OCI-LY7 (cell line): ENCODE measurements at regions not wholly inside any gene's neighbourhood (a gene's known extent, or its start where the extent isn't known, plus 50 kb on each side); places are given as distances from the start of the nearest gene placed in this dataset.

Experiments used
- BruUV-seq: library from RNA; stranded (reverse); fragments of 400-500 nt; replicated peaks from 2 replicates; lab custom pipeline; 2021; lab: Mats Ljungman, UMichigan
- CTCF ChIA-PET: fragments of 300-600 bp; sonication (Branson Sonifier 250); formaldehyde crosslinking; loops from one replicate; lab custom pipeline; 2022; ENCODE audit warnings: antibody characterized with exemption; ENCODE audit not compliant: unreplicated experiment; lab: Charles Lee
- POLR2A ChIA-PET: fragments of 300-600 bp; sonication (Branson Sonifier 250); formaldehyde crosslinking; loops from one replicate; lab custom pipeline; 2022; ENCODE audit warnings: antibody characterized with exemption; lab: Charles Lee
- DNase-seq: peaks from one replicate; pipeline ENCODE4 v3.0.0-alpha.2; 2015; ENCODE audit warnings: low spot score
- H2AFZ ChIP-seq: fragments of 200-600 bp; sonication (generic), shearing (Covaris generic); 2 replicates; pipeline ENCODE4 v1.6.1; 2014; ENCODE audit warnings: mild to moderate bottlenecking, antibody characterized with exemption, low read length, moderate library complexity
- H3K27ac ChIP-seq: fragments of 200-600 bp; sonication (generic); 2 replicates; pipeline ENCODE4 v1.5.1; 2014; ENCODE audit warnings: mixed run types, low read depth, mild to moderate bottlenecking, moderate library complexity, low read length, inconsistent platforms; ENCODE audit not compliant: poor library complexity, severe bottlenecking
- H3K36me3 ChIP-seq: fragments of 200-600 bp; sonication (generic); 2 replicates; pipeline ENCODE4 v1.6.1; 2014; ENCODE audit warnings: mild to moderate bottlenecking, antibody characterized with exemption, low read length, moderate library complexity, mixed read lengths; ENCODE audit not compliant: insufficient read depth
- H3K4me1 ChIP-seq: fragments of 200-600 bp; sonication (generic); 2 replicates; pipeline ENCODE4 v1.5.1; 2014; ENCODE audit warnings: mild to moderate bottlenecking, low read length; ENCODE audit not compliant: insufficient read depth, poor library complexity, severe bottlenecking
- H3K4me2 ChIP-seq: fragments of 200-600 bp; sonication (generic); 2 replicates; pipeline ENCODE4 v1.6.1; 2014; ENCODE audit warnings: mild to moderate bottlenecking, low read length
- H3K4me3 ChIP-seq: fragments of 200-600 bp; sonication (generic); 2 replicates; pipeline ENCODE4 v1.5.1; 2014; ENCODE audit warnings: mild to moderate bottlenecking, low read depth, low read length; ENCODE audit not compliant: poor library complexity, severe bottlenecking
- H3K79me2 ChIP-seq: fragments of 200-600 bp; sonication (generic); 2 replicates; pipeline ENCODE4 v1.6.1; 2016; ENCODE audit warnings: low read depth, mild to moderate bottlenecking, low read length, moderate library complexity, mixed read lengths; ENCODE audit not compliant: insufficient read depth
- H3K9me2 ChIP-seq: fragments of 200-600 bp; sonication (generic); 2 replicates; pipeline ENCODE4 v1.6.1; 2016; ENCODE audit warnings: mild to moderate bottlenecking, low read length, mixed read lengths; ENCODE audit not compliant: insufficient read depth
- H3K9me3 ChIP-seq: fragments of 200-600 bp; sonication (generic); 2 replicates; pipeline ENCODE4 v1.6.1; 2014; ENCODE audit warnings: mild to moderate bottlenecking, mixed run types, low read length, mixed read lengths
- H4K20me1 ChIP-seq: fragments of 200-600 bp; sonication (generic); 2 replicates; pipeline ENCODE4 v1.6.1; 2014; ENCODE audit warnings: mild to moderate bottlenecking, antibody characterized with exemption, low read length, moderate library complexity, mixed read lengths; ENCODE audit not compliant: insufficient read depth
- CTCF ChIP-seq: fragments of 200-600 bp; sonication (generic); conservative IDR thresholded peaks from 2 replicates; pipeline ENCODE4 v1.5.1; 2014; ENCODE audit warnings: mild to moderate bottlenecking, antibody characterized with exemption, low read length, moderate library complexity, mixed read lengths
- EZH2phosphoT487 ChIP-seq: fragments of 200-600 bp; sonication (generic); IDR thresholded peaks from 2 replicates; pipeline ENCODE4 v1.6.1; 2018; ENCODE audit warnings: low read depth, borderline replicate concordance, mild to moderate bottlenecking, mixed run types, antibody characterized with exemption, low read length, moderate library complexity, mixed read lengths
- intact Hi-C: fragments of 100-400 bp; cut with micrococcal nuclease; formaldehyde crosslinking; loops from one replicate; pipeline ENCODE4 v1.10.0; 2022; ENCODE audit not compliant: unreplicated experiment

- DNase-seq = no peak
- Histone ChIP-seq H2AFZ (no peak overlapping the region), H3K79me2 (no peaks in the 10 kb centered on the region), H3K36me3 (peaks cover 18% of the 10 kb centered on the region), H3K4me2 (no peak overlapping the region), H3K4me1 (no peaks in the 10 kb centered on the region), H3K9me3 (no peaks in the 10 kb centered on the region), H3K9me2 (no peaks in the 10 kb centered on the region), H3K4me3 (no peak overlapping the region), H4K20me1 (peaks cover 5% of the 10 kb centered on the region), H3K27ac (no peak overlapping the region)
- TF ChIP-seq EZH2phosphoT487 (no peak), CTCF (no peak)
- intact Hi-C loops = no loop called here
- POLR2A ChIA-PET = no interaction called here
- CTCF ChIA-PET = no interaction called here
- no TSS peak for BruUV-seq
These were observed 265.9 kb upstream of the KLF14 start for GRCh38 chr7:130999926-131000325.

- H3K79me2 ChIP-seq = no peaks in the 10 kb centered on the region
- no peak overlapping the region for H3K4me2 ChIP-seq
- H3K4me1 ChIP-seq = no peaks in the 10 kb centered on the region
- intact Hi-C loops = no loop called here
- POLR2A ChIA-PET = no interaction called here
- H4K20me1 ChIP-seq = peaks cover 3% of the 10 kb centered on the region
- CTCF ChIA-PET = no interaction called here
- H3K36me3 ChIP-seq = peaks cover 20% of the 10 kb centered on the region
- TF ChIP-seq CTCF = no peak
- TF ChIP-seq EZH2phosphoT487 = no peak
- no peak overlapping the region for H3K4me3 ChIP-seq
- DNase-seq = no peak
- no peaks in the 10 kb centered on the region for H3K9me3 ChIP-seq
- BruUV-seq = no TSS peak
- no peaks in the 10 kb centered on the region for H3K9me2 ChIP-seq
- no peak overlapping the region for H3K27ac ChIP-seq
- H2AFZ ChIP-seq = no peak overlapping the region
These were observed 266.4 kb upstream of the KLF14 start for GRCh38 chr7:131000389-131000788.

GRCh38 chr7:131000873-131001272 is 266.9 kb upstream of the KLF14 start:
- H3K79me2 ChIP-seq = no peaks in the 10 kb centered on the region

More at GRCh38 chr7:131000873-131001272, 266.9 kb upstream of the KLF14 start:
- Histone ChIP-seq H4K20me1 (peaks cover 3% of the 10 kb centered on the region), H2AFZ (no peak overlapping the region), H3K27ac (no peak overlapping the region), H3K4me2 (no peak overlapping the region), H3K4me3 (no peak overlapping the region), H3K4me1 (no peaks in the 10 kb centered on the region), H3K9me3 (no peaks in the 10 kb centered on the region), H3K9me2 (no peaks in the 10 kb centered on the region), H3K36me3 (peaks cover 23% of the 10 kb centered on the region)
- TF ChIP-seq EZH2phosphoT487 (no peak), CTCF (no peak)
- intact Hi-C loops = no loop called here
- no peak for DNase-seq
- POLR2A ChIA-PET = no interaction called here
- BruUV-seq = no TSS peak
- CTCF ChIA-PET = no interaction called here
